GM12878 (cell line): ENCODE measurements at regions not wholly inside any gene's neighbourhood (a gene's known extent, or its start where the extent isn't known, plus 50 kb on each side); places are given as distances from the start of the nearest gene placed in this dataset.

ENCODE experiments used
- ATAC-seq: fragments of 200-7000 bp; cut with Tn5 transposase; 3 replicates; pipeline ENCODE4 v1.9.1; 2020; ENCODE audit warnings: mild to moderate bottlenecking, moderate library complexity
- BruUV-seq: library from RNA; stranded (reverse); fragments of 400-500 nt; replicated peaks from 2 replicates; lab custom pipeline; 2021; lab: Mats Ljungman, UMichigan
- CTCF ChIA-PET: fragments of 300-600 bp; sonication (Branson Sonifier 250); formaldehyde crosslinking; extraction: SDS; loops from one replicate; lab custom pipeline; 2021; ENCODE audit warnings: inconsistent platforms; lab: Yijun Ruan, JAX
- POLR2A ChIA-PET: fragments of 350-600 bp; formaldehyde crosslinking; extraction: SDS; loops from one replicate; lab custom pipeline; 2021; ENCODE audit warnings: inconsistent platforms; lab: Charles Lee
- RAD21 ChIA-PET: fragments of 300-600 bp; sonication (Branson Sonifier 250); formaldehyde crosslinking; loops from one replicate; lab custom pipeline; 2023; ENCODE audit warnings: antibody characterized with exemption; ENCODE audit not compliant: unreplicated experiment; lab: Charles Lee
- SMC1A ChIA-PET: fragments of 300-600 bp; sonication (Branson Sonifier 250); formaldehyde crosslinking; loops from one replicate; lab custom pipeline; 2023; ENCODE audit not compliant: unreplicated experiment, uncharacterized antibody; lab: Charles Lee
- DNase-seq: peaks from one replicate; pipeline ENCODE4 v3.0.0-alpha.2; 2011; ENCODE audit warnings: low read depth, low spot score
- FAIRE-seq: peaks from 3 replicates; lab custom pipeline; 2011; peaks lifted over from hg19 to GRCh38; lab: Jason Lieb, UNC
- H2AFZ ChIP-seq: 2 replicates; pipeline ENCODE4 v1.6.0; 2011; ENCODE audit warnings: low read depth, low read length, control low read depth; ENCODE audit not compliant: control insufficient read depth
- H3K27ac ChIP-seq: 2 replicates; pipeline ENCODE4 v1.5.1; 2011; ENCODE audit warnings: control low read depth; ENCODE audit not compliant: control insufficient read depth, insufficient read depth
- H3K27me3 ChIP-seq, 2 experiments: replicated peaks in 1 of 2; 2 replicates each; pipeline versions ENCODE4 v1.6.0 to v1.6.1; 2011; ENCODE audit warnings: low read length in 1 of 2; ENCODE audit not compliant: control insufficient read depth in 2 of 2, insufficient read depth in 2 of 2
- H3K36me3 ChIP-seq, 2 experiments: 2 replicates each; pipeline ENCODE4 v1.5.1; 2011; ENCODE audit warnings: low read length in 1 of 2; ENCODE audit not compliant: control insufficient read depth in 2 of 2, insufficient read depth in 2 of 2
- H3K4me1 ChIP-seq: 2 replicates; pipeline ENCODE4 v1.6.1; 2011; ENCODE audit warnings: mild to moderate bottlenecking, low read length, moderate library complexity, mixed read lengths; ENCODE audit not compliant: control insufficient read depth, insufficient read depth
- H3K4me2 ChIP-seq: 2 replicates; pipeline ENCODE4 v1.6.0; 2011; ENCODE audit warnings: control low read depth; ENCODE audit not compliant: control insufficient read depth, insufficient read depth
- H3K4me3 ChIP-seq: fragments of 200-600 bp; sonication (generic); 2 replicates; pipeline ENCODE4 v1.5.1; 2016
- H3K79me2 ChIP-seq: 2 replicates; pipeline ENCODE4 v1.6.0; 2011; ENCODE audit warnings: low read length; ENCODE audit not compliant: control insufficient read depth, insufficient read depth
- H3K9ac ChIP-seq: 2 replicates; pipeline ENCODE4 v1.8.0; 2011; ENCODE audit warnings: low read length, control low read depth, mixed read lengths; ENCODE audit not compliant: control insufficient read depth, insufficient read depth
- H3K9me3 ChIP-seq: replicated peaks from 3 replicates; pipeline ENCODE4 v1.5.1; 2011; ENCODE audit warnings: mild to moderate bottlenecking, low read length; ENCODE audit not compliant: control insufficient read depth, insufficient read depth
- H4K20me1 ChIP-seq: 2 replicates; pipeline ENCODE4 v1.6.0; 2011; ENCODE audit not compliant: control insufficient read depth, insufficient read depth
- ASH2L ChIP-seq: fragments of 300-600, 200-600 bp; sonication (generic); IDR thresholded peaks from 2 replicates; pipeline ENCODE4 v1.6.1; 2017; ENCODE audit warnings: low read depth, mild to moderate bottlenecking, borderline replicate concordance
- HDGF ChIP-seq: fragments of 450-650 bp; IDR thresholded peaks from 2 replicates; pipeline ENCODE4 v1.6.1; 2016; ENCODE audit warnings: antibody characterized with exemption
- MLLT1 ChIP-seq: fragments of 450-650 bp; IDR thresholded peaks from 2 replicates; pipeline ENCODE4 v1.6.1; 2016; ENCODE audit warnings: mild to moderate bottlenecking
- SP1 ChIP-seq: IDR thresholded peaks from one replicate; pipeline ENCODE4 v1.6.1; 2011; ENCODE audit warnings: low read depth, low read length
- SPI1 ChIP-seq: IDR thresholded peaks from 2 replicates; pipeline ENCODE4 v1.6.1; 2011; ENCODE audit warnings: low read depth, mild to moderate bottlenecking, low read length, moderate library complexity, borderline replicate concordance; ENCODE audit not compliant: insufficient read depth
- TCF12 ChIP-seq: IDR thresholded peaks from 2 replicates; pipeline ENCODE4 v1.6.1; 2011; ENCODE audit warnings: low read depth, mild to moderate bottlenecking, low read length
- YBX1 ChIP-seq: fragments of 450-650 bp; IDR thresholded peaks from 2 replicates; pipeline ENCODE4 v1.6.1; 2016; ENCODE audit warnings: antibody characterized with exemption
- ZNF24 ChIP-seq: fragments of 450-650 bp; IDR thresholded peaks from 2 replicates; pipeline ENCODE4 v1.6.1; 2017; ENCODE audit warnings: antibody characterized with exemption, mild to moderate bottlenecking
- ZZZ3 ChIP-seq: IDR thresholded peaks from 2 replicates; pipeline ENCODE4 v1.6.1; 2011; ENCODE audit warnings: low read depth; ENCODE audit not compliant: control insufficient read depth, insufficient read length
- WGBS: methylation state at CpG from one replicate; pipeline ENCODE4 v1.1.6; 2016; ENCODE audit warnings: low lambda C conversion rate; ENCODE audit not compliant: insufficient replicate concordance, insufficient coverage; ENCODE audit errors: missing lambda C conversion rate; 5-methylcytosine and 5-hydroxymethylcytosine counted together
- in situ Hi-C: fragments of 300-500 bp; cut with MboI; formaldehyde crosslinking; loops from 9 replicates; pipeline ENCODE4 v1.14.3; 2018; ENCODE audit warnings: mixed read lengths
- intact Hi-C: fragments of 100-400 bp; cut with micrococcal nuclease; formaldehyde crosslinking; loops from one replicate; pipeline ENCODE4 v1.14.2; 2022; ENCODE audit not compliant: unreplicated experiment
- TF ChIP-seq, protein P1 (sequence below): IDR thresholded peaks from 2 replicates; pipeline ENCODE4 v1.6.1; 2011; ENCODE audit warnings: low read depth, low read length, improper control_type of control experiment, borderline replicate concordance

- TF ChIP-seq, protein P1, sequence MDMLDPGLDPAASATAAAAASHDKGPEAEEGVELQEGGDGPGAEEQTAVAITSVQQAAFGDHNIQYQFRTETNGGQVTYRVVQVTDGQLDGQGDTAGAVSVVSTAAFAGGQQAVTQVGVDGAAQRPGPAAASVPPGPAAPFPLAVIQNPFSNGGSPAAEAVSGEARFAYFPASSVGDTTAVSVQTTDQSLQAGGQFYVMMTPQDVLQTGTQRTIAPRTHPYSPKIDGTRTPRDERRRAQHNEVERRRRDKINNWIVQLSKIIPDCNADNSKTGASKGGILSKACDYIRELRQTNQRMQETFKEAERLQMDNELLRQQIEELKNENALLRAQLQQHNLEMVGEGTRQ = no peak
- TF ChIP-seq MLLT1 (no peak), ZNF24 (no peak), SP1 (no peak)
- TF ChIP-seq, all 136 proteins: peak for 0
These were observed 1108.2 kb upstream of the GJE1 start (continued) for GRCh38 chr6:141024526-141024925.

DNA sequence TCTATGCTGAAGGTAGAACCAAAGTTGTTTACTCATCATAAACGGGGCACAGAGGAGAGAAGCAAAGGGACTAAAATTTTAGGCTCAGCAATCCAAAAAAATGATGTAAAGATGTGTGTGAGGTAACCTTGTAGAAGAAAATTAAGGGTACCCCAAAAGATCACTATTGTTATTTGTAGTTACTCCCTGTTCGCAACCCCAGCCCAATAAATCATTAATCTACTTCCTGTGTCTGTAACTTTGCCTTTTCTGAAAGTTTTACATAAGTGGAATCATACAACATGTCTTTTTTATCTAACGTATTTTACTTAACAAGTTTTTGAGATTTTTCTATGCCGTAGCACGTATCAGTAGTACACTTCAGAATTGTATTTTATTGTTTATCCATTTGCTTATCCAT lies 1114.8 kb upstream of the GJE1 start:
- Histone ChIP-seq H3K9ac (no peak overlapping the region), H3K4me3 (no peak overlapping the region), H3K4me1 (no peaks in the 10 kb centered on the region), H2AFZ (no peak overlapping the region), H3K27me3 (no peaks in the 10 kb centered on the region), H3K27ac (no peak overlapping the region), H4K20me1 (no peaks in the 10 kb centered on the region), H3K36me3 (no peaks in the 10 kb centered on the region), H3K4me2 (no peak overlapping the region), H3K9me3 (no peaks in the 10 kb centered on the region), H3K79me2 (no peaks in the 10 kb centered on the region)
- CTCF ChIA-PET = no interaction called here
- TF ChIP-seq SPI1 = no peak
- no peak for TF ChIP-seq ZZZ3
- TF ChIP-seq YBX1 = no peak
- no peak for TF ChIP-seq ASH2L
- TF ChIP-seq HDGF = no peak
- TF ChIP-seq TCF12 = no peak
- BruUV-seq = no TSS peak
- SMC1A ChIA-PET = no interaction called here
- POLR2A ChIA-PET = no interaction called here
- FAIRE-seq (no peak), DNase-seq (no peak), ATAC-seq (no peak)
- intact Hi-C loops (no loop called here), in situ Hi-C loops (no loop called here)
- WGBS = 48% methylated on average over 5 of the region's 5 CpGs
- RAD21 ChIA-PET = no interaction called here
